Astrocyte of the spinal cord (primary cell): ENCODE measurements at regions not wholly inside any gene's neighbourhood (a gene's known extent, or its start where the extent isn't known, plus 50 kb on each side); places are given as distances from the start of the nearest gene placed in this dataset.

ENCODE experiments used
- DNase-seq: peaks from one replicate; pipeline ENCODE4 v3.0.0; 2011; ENCODE audit warnings: low read depth, low spot score
- H3K4me3 ChIP-seq: 2 replicates; pipeline ENCODE4 v1.5.1; 2011; ENCODE audit warnings: low read depth, mild to moderate bottlenecking, low read length, moderate library complexity
- CTCF ChIP-seq: IDR thresholded peaks from 2 replicates; pipeline ENCODE4 v1.5.1; 2012; ENCODE audit warnings: low read depth, mild to moderate bottlenecking, low read length, inconsistent platforms
- in situ Hi-C: cut with HindIII; loops from 2 replicates; pipeline ENCODE4 v1.10.0; 2017; ENCODE audit warnings: low sequenced_read_pairs

- no peak overlapping the region for H3K4me3 ChIP-seq
- no peak for TF ChIP-seq CTCF
- in situ Hi-C loops, result no loop called here
- no peak for DNase-seq
Observed at GRCh38 chr4:13218326-13218958, 265.7 kb downstream of the RAB28 start.

GRCh38 chr4:13215560-13215959, 268.6 kb downstream of the RAB28 start:
- no peak overlapping the region for H3K4me3 ChIP-seq
- in situ Hi-C loops, result no loop called here
- no peak for DNase-seq
- TF ChIP-seq CTCF, result no peak

- no peak for DNase-seq
- in situ Hi-C loops, result no loop called here
- TF ChIP-seq CTCF, result no peak
- H3K4me3 ChIP-seq, result no peak overlapping the region
Observed at GRCh38 chr4:13212936-13213335, 271.2 kb downstream of the RAB28 start.

GRCh38 chr4:13209600-13209999, 274.5 kb downstream of the RAB28 start:
- TF ChIP-seq CTCF, result no peak
- in situ Hi-C loops, result no loop called here
- H3K4me3 ChIP-seq, result no peak overlapping the region
- no peak for DNase-seq

GRCh38 chr4:13208558-13209193, 275.5 kb downstream of the RAB28 start:
- no peak overlapping the region for H3K4me3 ChIP-seq
- in situ Hi-C loops, result no loop called here
- no peak for DNase-seq
- TF ChIP-seq CTCF, result no peak

GRCh38 chr4:13207226-13207625, 276.9 kb downstream of the RAB28 start:
- in situ Hi-C loops, result no loop called here
- DNase-seq, result no peak
- H3K4me3 ChIP-seq, result no peak overlapping the region
- TF ChIP-seq CTCF, result no peak

- in situ Hi-C loops, result no loop called here
- H3K4me3 ChIP-seq, result no peak overlapping the region
- no peak for DNase-seq
- TF ChIP-seq CTCF, result no peak
Observed at GRCh38 chr4:13203101-13203500, 281.0 kb downstream of the RAB28 start.
